ENCODE measurements at regions not wholly inside any gene's neighbourhood (a gene's known extent, or its start where the extent isn't known, plus 50 kb on each side); places are given as distances from the start of the nearest gene placed in this dataset.

GRCh38 chr18:39462436-39462835 is 1896.8 kb upstream of the CELF4 start:
- ChIA-PET POLR2A (no interaction called here), SMC1A (ENCODE audit: uncharacterized antibody, unreplicated experiment) (interaction anchor here (0.6 kb wide), 1 partner anchor 279 kb away, joined by 3 read pairs; no protein-coding TSS in a partner anchor), RAD21 (ENCODE audit: unreplicated experiment) (no interaction called here), CTCF (interaction anchor here (0.6 kb wide), 1 partner anchor 37 kb away, joined by 3 read pairs; no protein-coding TSS in a partner anchor)
- Histone ChIP-seq H2AFZ (ENCODE audit: control insufficient read depth, low read depth, low read length) (no peak overlapping the region), H3K4me2 (ENCODE audit: control insufficient read depth, insufficient read depth) (no peak overlapping the region), H3K9ac (ENCODE audit: control insufficient read depth, insufficient read depth, low read length) (no peak overlapping the region), H3K79me2 (ENCODE audit: control insufficient read depth, insufficient read depth, low read length) (no peaks in the 10 kb centered on the region), H3K27ac (ENCODE audit: control insufficient read depth, insufficient read depth) (no peak overlapping the region), H3K4me1 (ENCODE audit: control insufficient read depth, insufficient read depth, low read length) (no peaks in the 10 kb centered on the region), H3K36me3 (ENCODE audit: control insufficient read depth in 2 of 2, insufficient read depth in 2 of 2, low read length in 1 of 2) (no peaks in the 10 kb centered on the region), H3K4me3 (no peak overlapping the region), H3K9me3 (replicated peaks; ENCODE audit: control insufficient read depth, insufficient read depth, low read length) (no peaks in the 10 kb centered on the region), H3K27me3 (replicated peaks in 1 of 2; ENCODE audit: control insufficient read depth in 2 of 2, insufficient read depth in 2 of 2, low read length in 1 of 2) (no peaks in the 10 kb centered on the region), H4K20me1 (ENCODE audit: control insufficient read depth, insufficient read depth) (no peaks in the 10 kb centered on the region)
- DNase-seq (ENCODE audit: low read depth, low spot score): no peak
- no peak for FAIRE-seq
- TF ChIP-seq, protein P1, sequence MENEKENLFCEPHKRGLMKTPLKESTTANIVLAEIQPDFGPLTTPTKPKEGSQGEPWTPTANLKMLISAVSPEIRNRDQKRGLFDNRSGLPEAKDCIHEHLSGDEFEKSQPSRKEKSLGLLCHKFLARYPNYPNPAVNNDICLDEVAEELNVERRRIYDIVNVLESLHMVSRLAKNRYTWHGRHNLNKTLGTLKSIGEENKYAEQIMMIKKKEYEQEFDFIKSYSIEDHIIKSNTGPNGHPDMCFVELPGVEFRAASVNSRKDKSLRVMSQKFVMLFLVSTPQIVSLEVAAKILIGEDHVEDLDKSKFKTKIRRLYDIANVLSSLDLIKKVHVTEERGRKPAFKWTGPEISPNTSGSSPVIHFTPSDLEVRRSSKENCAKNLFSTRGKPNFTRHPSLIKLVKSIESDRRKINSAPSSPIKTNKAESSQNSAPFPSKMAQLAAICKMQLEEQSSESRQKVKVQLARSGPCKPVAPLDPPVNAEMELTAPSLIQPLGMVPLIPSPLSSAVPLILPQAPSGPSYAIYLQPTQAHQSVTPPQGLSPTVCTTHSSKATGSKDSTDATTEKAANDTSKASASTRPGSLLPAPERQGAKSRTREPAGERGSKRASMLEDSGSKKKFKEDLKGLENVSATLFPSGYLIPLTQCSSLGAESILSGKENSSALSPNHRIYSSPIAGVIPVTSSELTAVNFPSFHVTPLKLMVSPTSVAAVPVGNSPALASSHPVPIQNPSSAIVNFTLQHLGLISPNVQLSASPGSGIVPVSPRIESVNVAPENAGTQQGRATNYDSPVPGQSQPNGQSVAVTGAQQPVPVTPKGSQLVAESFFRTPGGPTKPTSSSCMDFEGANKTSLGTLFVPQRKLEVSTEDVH (IDR thresholded peaks at IDR 0.05; ENCODE audit: low read depth, partially characterized antibody): no peak
- TF ChIP-seq CHD1 (IDR thresholded peaks at IDR 0.05; ENCODE audit: low read depth, low read length): no peak
- TF ChIP-seq PAX5 (IDR thresholded peaks at IDR 0.05; ENCODE audit: borderline replicate concordance, low read depth, low read length): no peak
- TF ChIP-seq, protein P2, sequence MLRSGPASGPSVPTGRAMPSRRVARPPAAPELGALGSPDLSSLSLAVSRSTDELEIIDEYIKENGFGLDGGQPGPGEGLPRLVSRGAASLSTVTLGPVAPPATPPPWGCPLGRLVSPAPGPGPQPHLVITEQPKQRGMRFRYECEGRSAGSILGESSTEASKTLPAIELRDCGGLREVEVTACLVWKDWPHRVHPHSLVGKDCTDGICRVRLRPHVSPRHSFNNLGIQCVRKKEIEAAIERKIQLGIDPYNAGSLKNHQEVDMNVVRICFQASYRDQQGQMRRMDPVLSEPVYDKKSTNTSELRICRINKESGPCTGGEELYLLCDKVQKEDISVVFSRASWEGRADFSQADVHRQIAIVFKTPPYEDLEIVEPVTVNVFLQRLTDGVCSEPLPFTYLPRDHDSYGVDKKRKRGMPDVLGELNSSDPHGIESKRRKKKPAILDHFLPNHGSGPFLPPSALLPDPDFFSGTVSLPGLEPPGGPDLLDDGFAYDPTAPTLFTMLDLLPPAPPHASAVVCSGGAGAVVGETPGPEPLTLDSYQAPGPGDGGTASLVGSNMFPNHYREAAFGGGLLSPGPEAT (IDR thresholded peaks at IDR 0.05; ENCODE audit: low read depth): no peak
- no peak for TF ChIP-seq SMARCA5 (IDR thresholded peaks at IDR 0.05)
- ATAC-seq: no peak
- WGBS (ENCODE audit: insufficient coverage, insufficient replicate concordance, low lambda C conversion rate, missing lambda C conversion rate): 6% methylated on average over 1 of the region's 1 CpG
- in situ Hi-C loops (cut with MboI): no loop called here
- intact Hi-C loops (cut with micrococcal nuclease; ENCODE audit: unreplicated experiment): no loop called here
- BruUV-seq (replicated peaks): no TSS peak

Measured in GM12878 (cell line).